Hematopoietic multipotent progenitor cell (in vitro differentiated cells): ENCODE measurements at regions not wholly inside any gene's neighbourhood (a gene's known extent, or its start where the extent isn't known, plus 50 kb on each side); places are given as distances from the start of the nearest gene placed in this dataset.
"Not testable (repeated sequence)": the region's sequence is repeated elsewhere in the genome, so short reads cannot be mapped to it uniquely, and the experiment has no call there.

Experiments
- DNase-seq, 3 donors: peaks; one replicate each; pipeline ENCODE4 v3.0.0-alpha.2; 2011 to 2015; ENCODE audit warnings: low read depth in 2 of 3, low spot score in 2 of 3

DNA sequence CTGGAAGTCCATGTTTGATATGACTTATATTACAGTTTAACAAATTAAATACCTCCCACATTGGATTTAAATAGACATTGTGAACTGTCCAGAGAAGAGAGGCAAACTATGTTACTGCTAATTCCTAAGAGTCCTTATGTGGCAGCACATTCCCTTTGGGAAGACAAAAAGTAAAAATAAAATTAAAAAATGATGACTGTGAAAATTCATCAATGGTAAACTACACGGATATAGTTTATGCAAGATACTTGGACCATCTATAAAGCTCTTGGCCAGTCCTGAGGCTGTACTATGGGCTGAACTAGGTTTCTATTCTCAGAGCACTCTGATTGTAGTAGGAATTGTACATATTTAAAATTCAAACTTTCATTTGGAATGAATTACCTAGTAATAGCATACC lies 206.4 kb downstream of the LRRK2 start:
- DNase-seq = no peak

GRCh38 chr12:40435251-40435650 lies 210.5 kb downstream of the LRRK2 start:
- DNase-seq = no peak

DNA sequence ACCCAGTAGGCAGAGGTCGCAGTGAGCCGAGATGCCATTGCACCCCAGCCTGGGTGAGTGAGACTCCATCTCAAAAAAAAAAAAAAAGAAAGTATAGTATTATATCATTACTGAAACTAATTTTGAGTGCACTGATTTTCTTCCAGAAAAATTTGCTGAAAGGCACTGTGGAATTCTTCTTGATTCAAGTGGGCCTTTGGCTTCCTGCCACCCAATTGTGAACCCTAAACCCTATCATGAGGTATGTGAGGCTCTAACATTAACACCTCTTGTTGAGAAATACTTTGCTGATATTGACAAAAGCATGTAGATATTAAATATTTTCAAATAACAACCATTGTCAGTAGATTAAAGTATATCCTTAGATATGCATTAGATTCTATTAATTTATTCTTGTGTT lies 211.2 kb downstream of the LRRK2 start:
- DNase-seq = no peak

- DNase-seq = no peak
These were observed 211.8 kb downstream of the LRRK2 start for GRCh38 chr12:40436564-40436963.

DNA sequence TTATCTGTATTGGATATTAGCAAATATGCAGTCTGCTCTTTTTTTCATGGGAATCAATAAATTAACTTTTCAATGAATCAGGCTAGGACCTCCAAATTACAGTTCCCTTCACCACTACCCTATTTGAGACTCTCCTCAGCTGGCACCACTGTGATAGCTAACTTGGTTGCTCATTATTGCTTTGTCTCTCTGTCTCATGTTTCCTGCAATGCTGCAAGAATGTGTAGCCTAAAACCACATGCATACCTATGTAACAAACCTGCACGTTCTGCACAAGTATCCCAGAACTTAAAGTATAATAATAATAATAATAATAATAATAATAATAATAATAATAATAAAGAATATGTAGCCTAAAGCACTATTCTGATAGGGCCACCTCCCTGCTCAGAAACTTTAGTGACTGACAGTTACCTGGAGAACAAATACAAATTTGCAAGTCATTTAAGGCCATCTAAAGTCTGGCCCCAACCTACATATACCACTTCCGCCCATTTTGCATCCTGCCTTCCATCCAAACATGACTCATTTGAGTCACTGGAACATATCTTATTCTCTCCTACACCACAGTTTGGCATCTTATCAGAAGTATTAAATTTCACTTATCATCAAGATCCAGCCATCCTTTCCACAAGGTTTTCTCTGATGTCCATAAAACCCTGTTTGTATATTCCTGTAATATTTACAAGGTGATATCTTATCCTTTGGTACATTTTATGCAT lies 215.1 kb downstream of the LRRK2 start:
- no peak for DNase-seq

DNA sequence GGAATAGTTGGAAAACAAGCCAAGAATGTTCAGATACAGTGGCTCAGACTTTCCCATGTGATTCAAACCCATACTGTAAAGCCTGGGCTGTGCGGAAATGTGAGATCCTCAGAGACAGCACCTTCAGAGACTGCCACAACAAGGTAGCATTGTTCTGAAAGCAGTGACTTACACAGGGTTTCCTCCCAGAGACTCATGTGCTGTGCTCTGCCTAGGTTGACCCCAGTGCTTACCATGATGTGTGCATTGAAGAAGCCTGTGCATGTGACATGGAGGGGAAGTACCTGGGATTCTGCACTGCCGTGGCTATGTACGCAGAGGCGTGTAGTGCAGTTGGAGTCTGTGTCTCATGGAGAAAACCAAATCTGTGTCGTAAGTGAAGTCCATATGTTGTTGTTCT lies 219.4 kb downstream of the LRRK2 start:
- no peak for DNase-seq

DNA sequence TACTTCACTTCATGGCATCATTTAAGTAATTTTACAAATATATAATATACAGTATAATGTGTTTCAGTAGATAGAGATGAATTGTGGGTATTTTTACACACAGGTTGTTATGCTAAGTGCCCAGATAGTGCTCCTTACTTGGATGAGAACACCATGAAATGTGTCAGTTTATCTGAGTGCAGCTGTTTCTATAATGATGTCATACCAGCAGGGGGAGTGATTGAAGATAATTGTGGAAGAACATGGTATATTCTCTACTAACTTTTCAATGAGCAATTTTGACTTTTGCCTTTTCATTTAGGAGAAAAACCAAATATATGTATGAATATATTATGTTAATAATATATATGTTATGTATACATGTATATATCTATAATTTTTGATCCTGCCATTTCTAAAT lies 221.6 kb downstream of the LRRK2 start:
- DNase-seq = peak in 2 of 3 donors; percentile 2 to 26

DNA sequence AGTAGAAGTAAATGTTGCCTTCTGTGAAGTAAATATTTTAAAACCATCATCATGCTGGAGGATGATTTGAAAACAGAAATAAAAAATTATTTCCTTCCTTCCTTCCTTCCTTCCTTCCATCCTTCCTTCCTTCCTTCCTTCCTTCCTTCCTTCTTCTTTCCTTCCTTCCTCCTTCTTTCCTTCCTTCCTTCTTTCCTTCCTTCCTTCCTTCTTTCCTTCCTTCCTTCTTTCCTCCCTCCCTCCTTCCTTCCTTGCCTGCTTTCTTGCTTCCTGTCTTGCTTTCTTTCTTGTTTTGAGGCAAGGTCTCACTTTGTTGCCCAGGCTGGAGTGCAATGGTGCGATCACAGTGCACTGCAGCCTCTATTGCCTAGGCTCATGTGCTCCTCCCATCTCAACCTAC lies 223.7 kb downstream of the LRRK2 start:
- DNase-seq = not testable (repeated sequence)

GRCh38 chr12:40451661-40452060 lies 226.9 kb downstream of the LRRK2 start:
- DNase-seq = no peak

GRCh38 chr12:40464121-40464520 lies 228.1 kb upstream of the CNTN1 start:
- DNase-seq = no peak

GRCh38 chr12:40469736-40470135 lies 222.5 kb upstream of the CNTN1 start:
- DNase-seq = no peak

GRCh38 chr12:40473962-40474361 lies 218.3 kb upstream of the CNTN1 start:
- no peak for DNase-seq

DNA sequence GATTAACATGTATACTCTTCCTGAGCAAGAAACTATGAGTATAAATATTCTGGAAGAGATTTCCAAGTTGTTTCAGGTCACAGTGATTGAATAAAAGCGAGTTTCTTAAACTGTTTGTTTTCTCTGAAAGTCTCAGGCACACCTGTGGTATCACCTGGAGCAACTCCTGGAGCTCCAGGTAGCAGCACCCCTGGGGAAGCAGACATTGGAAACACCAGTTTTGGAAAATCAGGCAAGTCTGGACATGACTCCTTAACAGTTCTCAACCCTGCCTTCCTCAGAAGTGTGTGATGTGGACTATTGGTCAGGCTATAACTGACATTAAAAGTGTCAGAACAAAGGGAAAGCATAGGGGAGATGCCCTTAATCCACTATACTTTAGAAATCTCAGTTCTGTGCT lies 217.6 kb upstream of the CNTN1 start:
- DNase-seq = no peak

DNA sequence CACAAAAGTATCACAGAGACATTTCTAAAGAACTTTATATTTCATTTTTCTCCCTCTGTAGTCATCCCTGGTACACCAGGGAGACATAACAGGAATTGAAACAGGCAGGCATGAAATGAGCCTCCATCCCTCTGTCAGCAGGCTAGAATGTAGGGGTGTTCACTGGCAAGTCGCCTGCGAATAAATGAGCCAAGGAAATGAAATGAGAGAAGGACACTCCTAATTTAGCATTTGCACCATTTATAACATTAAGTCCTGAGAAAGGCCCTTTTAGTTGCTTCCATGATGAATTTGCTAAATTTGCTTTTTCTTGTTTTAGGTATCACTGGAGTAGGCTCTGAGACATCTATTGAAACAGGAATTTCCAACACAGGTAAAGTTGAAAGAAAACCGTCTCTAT lies 192.4 kb upstream of the CNTN1 start:
- no peak for DNase-seq

GRCh38 chr12:40502322-40502721 lies 189.9 kb upstream of the CNTN1 start:
- DNase-seq = no peak

DNA sequence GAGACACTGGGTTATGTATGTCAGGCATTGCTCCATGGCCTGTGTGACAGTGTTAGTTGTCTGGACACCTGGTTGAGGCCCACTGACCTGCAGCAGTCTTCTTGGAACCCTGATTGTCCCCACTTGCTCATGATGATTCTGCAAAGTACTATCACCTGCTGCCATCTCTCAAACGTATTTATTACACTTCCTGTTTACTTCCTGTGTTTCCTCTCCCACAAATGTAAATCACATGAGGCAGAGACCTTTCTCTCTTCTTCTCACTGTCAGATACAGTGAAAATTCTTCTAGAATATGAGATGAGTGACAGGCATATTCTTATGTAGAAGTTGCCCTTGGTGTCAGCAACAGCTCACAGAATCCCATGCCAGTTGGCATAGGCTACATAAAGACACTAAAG lies 186.9 kb upstream of the CNTN1 start:
- no peak for DNase-seq

GRCh38 chr12:40508421-40508820 lies 183.8 kb upstream of the CNTN1 start:
- no peak for DNase-seq

DNA sequence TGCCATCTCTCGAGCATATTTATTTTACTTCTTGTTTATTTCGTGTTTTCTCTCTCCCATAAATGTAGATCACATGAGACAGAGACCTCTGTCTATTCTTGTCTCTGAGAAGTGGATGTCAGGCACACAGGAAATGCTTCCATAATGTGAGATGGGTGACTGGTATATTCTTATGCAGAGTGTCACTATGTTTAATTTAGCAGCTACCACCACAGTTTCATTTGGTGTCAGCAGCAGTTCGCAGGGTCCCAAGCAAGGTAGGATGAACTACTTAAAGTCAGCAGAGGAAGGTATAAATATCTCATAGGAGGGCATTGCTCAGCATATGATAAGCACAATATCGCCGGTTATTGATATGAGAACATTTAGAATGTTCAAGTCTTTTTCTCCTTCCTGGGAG lies 180.9 kb upstream of the CNTN1 start:
- DNase-seq = no peak

- DNase-seq = peak in 1 of 3 donors; percentile 22
These were observed 177.0 kb upstream of the CNTN1 start for GRCh38 chr12:40515041-40515816.

DNA sequence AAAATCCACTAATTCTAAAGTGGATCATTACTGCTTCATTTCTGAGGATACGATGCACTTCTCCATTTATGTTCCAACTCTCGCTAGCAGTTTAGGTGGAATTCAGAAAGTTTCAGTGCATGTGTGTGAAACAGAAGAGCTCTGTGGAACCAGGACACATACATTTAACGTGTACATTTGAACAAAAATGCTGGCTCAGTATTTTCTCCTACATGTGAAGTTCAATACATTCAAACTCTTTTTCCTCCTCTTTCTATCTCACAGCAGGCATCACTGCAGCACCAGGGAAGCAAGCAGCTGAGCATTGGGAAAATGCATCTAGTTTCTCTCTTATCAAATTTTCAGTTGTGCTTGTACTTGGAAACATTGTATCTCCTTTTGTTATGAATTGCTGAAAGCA lies 169.4 kb upstream of the CNTN1 start:
- DNase-seq = no peak

DNA sequence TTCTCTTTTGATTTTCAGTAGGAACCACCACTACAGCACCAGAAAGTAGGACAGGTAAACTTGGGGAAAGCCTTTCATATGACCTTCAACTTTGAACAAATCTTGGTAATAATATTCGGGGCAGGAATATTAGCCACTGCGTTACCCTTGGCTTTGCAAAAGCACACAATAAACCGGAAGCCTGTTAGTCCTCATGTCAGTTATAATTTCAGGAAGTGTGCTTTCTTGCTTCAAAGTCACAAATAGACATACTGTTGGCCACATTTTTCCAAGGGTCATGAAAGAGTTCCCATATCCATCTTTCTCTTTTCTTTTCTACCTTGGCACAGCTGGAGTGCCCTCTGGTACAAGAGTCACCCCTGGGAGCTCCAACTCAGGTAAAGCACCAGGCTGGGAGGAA lies 167.2 kb upstream of the CNTN1 start:
- DNase-seq = peak in 1 of 3 donors; percentile 12

DNA sequence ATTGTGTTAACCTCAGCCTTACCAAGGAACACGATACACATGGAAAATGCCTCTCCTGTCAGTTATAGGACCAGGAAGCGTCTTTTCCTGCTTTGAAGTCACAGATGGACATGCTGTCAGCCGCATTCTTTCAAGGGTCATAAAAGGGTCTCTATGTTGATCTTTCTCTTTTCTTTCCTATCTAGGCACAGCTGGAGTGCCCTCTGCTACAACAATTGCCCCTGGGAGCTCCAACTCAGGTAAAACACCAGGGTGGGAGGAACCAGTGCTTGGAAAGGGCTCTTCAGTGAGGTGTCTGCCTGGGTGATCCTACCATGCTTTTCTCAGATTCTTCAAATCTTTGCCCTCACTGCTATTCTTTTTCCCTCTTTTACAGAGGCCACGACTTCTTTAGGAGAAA lies 157.4 kb upstream of the CNTN1 start:
- no peak for DNase-seq
